Neural cell (in vitro differentiated cells): ENCODE measurements at regions not wholly inside any gene's neighbourhood (a gene's known extent, or its start where the extent isn't known, plus 50 kb on each side); places are given as distances from the start of the nearest gene placed in this dataset.

Experiments
- H2AFZ ChIP-seq: fragments of 200-600, 300-800 bp; sonication (generic), shearing (Covaris generic); 2 replicates; pipeline ENCODE4 v1.6.0; 2014; ENCODE audit warnings: low read depth, mild to moderate bottlenecking, antibody characterized with exemption, low read length, moderate library complexity
- H3F3A ChIP-seq: fragments of 200-600 bp; shearing (Covaris generic); 2 replicates; pipeline ENCODE4 v1.6.1; 2016; ENCODE audit warnings: mild to moderate bottlenecking, moderate library complexity, mixed read lengths, antibody characterized with exemption, low read length; ENCODE audit not compliant: insufficient read depth, poor library complexity, severe bottlenecking
- H3K27ac ChIP-seq: fragments of 200-600, 300-800 bp; sonication (generic), shearing (Covaris generic); 2 replicates; pipeline ENCODE4 v1.5.1; 2014; ENCODE audit warnings: mild to moderate bottlenecking, low read length, moderate library complexity
- H3K27me3 ChIP-seq: fragments of 300-800, 200-600 bp; sonication (generic), shearing (Covaris generic); 2 replicates; pipeline ENCODE4 v1.6.0; 2014; ENCODE audit warnings: mild to moderate bottlenecking, low read depth, low read length, moderate library complexity; ENCODE audit not compliant: insufficient read depth
- H3K36me3 ChIP-seq: fragments of 300-800, 200-600 bp; sonication (generic), shearing (Covaris generic); 2 replicates; pipeline ENCODE4 v1.5.1; 2014; ENCODE audit warnings: mild to moderate bottlenecking, antibody characterized with exemption, low read length, moderate library complexity; ENCODE audit not compliant: insufficient read depth
- H3K4me2 ChIP-seq: fragments of 300-800, 200-600 bp; sonication (generic), shearing (Covaris generic); 2 replicates; pipeline ENCODE4 v1.6.0; 2014; ENCODE audit warnings: mild to moderate bottlenecking, low read length
- H3K4me3 ChIP-seq: fragments of 300-800, 200-600 bp; sonication (generic), shearing (Covaris generic); 2 replicates; pipeline ENCODE4 v1.5.1; 2014; ENCODE audit warnings: mild to moderate bottlenecking, low read length, moderate library complexity
- H3K79me2 ChIP-seq: fragments of 200-600 bp; shearing (Covaris generic); replicated peaks from 2 replicates; pipeline ENCODE4 v1.6.0; 2014; ENCODE audit warnings: mild to moderate bottlenecking, low read length, moderate library complexity; ENCODE audit not compliant: insufficient read depth
- H3K9ac ChIP-seq: fragments of 300-800, 200-600 bp; sonication (generic), shearing (Covaris generic); 2 replicates; pipeline ENCODE4 v1.6.1; 2016; ENCODE audit warnings: mild to moderate bottlenecking, low read length, mixed read lengths
- H3K9me2 ChIP-seq: fragments of 200-600 bp; shearing (Covaris generic); 2 replicates; pipeline ENCODE4 v1.6.1; 2016; ENCODE audit warnings: mild to moderate bottlenecking, low read length, mixed read lengths; ENCODE audit not compliant: insufficient read depth
- H3K9me3 ChIP-seq: fragments of 200-600, 300-800 bp; sonication (generic), shearing (Covaris generic); 2 replicates; pipeline ENCODE4 v1.6.1; 2016; ENCODE audit warnings: mild to moderate bottlenecking, mixed run types, low read length, moderate library complexity, mixed read lengths
- H4K20me1 ChIP-seq: fragments of 200-600 bp; shearing (Covaris generic); 2 replicates; pipeline ENCODE4 v1.6.1; 2016; ENCODE audit warnings: mild to moderate bottlenecking, mixed run types; ENCODE audit not compliant: insufficient read depth
- EP300 ChIP-seq: fragments of 450-650 bp; conservative IDR thresholded peaks from 2 replicates; pipeline ENCODE4 v1.6.1; 2014; ENCODE audit warnings: antibody characterized with exemption, mild to moderate bottlenecking, moderate library complexity; ENCODE audit not compliant: poor library complexity, severe bottlenecking
- EZH2 ChIP-seq: fragments of 200-600, 300-800 bp; shearing (Covaris generic), sonication (generic); IDR thresholded peaks from 2 replicates; pipeline ENCODE4 v1.6.1; 2014; ENCODE audit warnings: antibody characterized with exemption, low read length, borderline replicate concordance, mild to moderate bottlenecking; ENCODE audit not compliant: insufficient read depth, poor library complexity, severe bottlenecking
- MXI1 ChIP-seq: fragments of 450-650 bp; conservative IDR thresholded peaks from 2 replicates; pipeline ENCODE4 v1.6.1; 2014; ENCODE audit warnings: antibody characterized with exemption, mild to moderate bottlenecking; ENCODE audit not compliant: poor library complexity, severe bottlenecking
- POLR2AphosphoS5 ChIP-seq: IDR thresholded peaks from 2 replicates; pipeline ENCODE4 v1.6.1; 2012
- RAD21 ChIP-seq: fragments of 450-650 bp; conservative IDR thresholded peaks from 2 replicates; pipeline ENCODE4 v1.6.1; 2014; ENCODE audit warnings: antibody characterized with exemption, mild to moderate bottlenecking, moderate library complexity
- SMC3 ChIP-seq: fragments of 450-650 bp; conservative IDR thresholded peaks from 2 replicates; pipeline ENCODE4 v1.6.1; 2014; ENCODE audit warnings: antibody characterized with exemption, mild to moderate bottlenecking, moderate library complexity; ENCODE audit not compliant: poor library complexity
- TAF1 ChIP-seq: IDR thresholded peaks from 2 replicates; pipeline ENCODE4 v1.6.1; 2012; ENCODE audit warnings: low read depth
- TF ChIP-seq, protein P1 (sequence below): fragments of 450-650 bp; IDR thresholded peaks from 2 replicates; pipeline ENCODE4 v1.5.1; 2014; ENCODE audit warnings: antibody characterized with exemption, mild to moderate bottlenecking, moderate library complexity; ENCODE audit not compliant: poor library complexity, severe bottlenecking
- TF ChIP-seq, protein P2 (sequence below): IDR thresholded peaks from 2 replicates; pipeline ENCODE4 v1.6.1; 2012; ENCODE audit warnings: borderline replicate concordance

DNA sequence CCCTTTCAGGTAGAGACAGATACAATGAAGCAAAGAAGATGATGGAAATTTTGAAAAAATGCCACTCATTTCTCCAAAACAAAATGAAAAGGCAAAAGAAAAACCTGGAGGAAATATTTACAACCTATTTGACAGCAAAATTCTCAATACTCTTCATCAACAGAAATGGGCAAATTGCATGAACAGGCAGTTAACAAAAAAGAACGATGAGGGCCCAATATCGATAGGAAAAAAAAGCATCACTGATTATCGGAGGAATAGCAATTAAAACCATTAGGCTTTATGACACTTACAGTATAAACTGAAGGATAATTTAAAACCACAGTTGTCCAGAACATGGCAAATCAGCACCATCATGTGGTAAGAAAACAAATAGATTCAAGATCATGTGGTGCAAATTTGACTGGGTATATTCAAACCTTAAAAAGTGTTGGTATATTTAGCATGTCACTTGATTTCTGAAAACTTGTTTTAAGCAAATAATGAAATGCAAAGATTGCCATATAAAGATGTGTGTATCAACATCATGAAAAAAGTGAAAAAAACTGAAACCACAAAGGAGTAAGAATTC, 222.9 kb downstream of the BRD1 start:
- TF ChIP-seq POLR2AphosphoS5 (no peak), EZH2 (no peak), TAF1 (no peak), SMC3 (peak; percentile 21), RAD21 (peak; percentile 28), MXI1 (no peak), EP300 (no peak)
- TF ChIP-seq, protein P1, sequence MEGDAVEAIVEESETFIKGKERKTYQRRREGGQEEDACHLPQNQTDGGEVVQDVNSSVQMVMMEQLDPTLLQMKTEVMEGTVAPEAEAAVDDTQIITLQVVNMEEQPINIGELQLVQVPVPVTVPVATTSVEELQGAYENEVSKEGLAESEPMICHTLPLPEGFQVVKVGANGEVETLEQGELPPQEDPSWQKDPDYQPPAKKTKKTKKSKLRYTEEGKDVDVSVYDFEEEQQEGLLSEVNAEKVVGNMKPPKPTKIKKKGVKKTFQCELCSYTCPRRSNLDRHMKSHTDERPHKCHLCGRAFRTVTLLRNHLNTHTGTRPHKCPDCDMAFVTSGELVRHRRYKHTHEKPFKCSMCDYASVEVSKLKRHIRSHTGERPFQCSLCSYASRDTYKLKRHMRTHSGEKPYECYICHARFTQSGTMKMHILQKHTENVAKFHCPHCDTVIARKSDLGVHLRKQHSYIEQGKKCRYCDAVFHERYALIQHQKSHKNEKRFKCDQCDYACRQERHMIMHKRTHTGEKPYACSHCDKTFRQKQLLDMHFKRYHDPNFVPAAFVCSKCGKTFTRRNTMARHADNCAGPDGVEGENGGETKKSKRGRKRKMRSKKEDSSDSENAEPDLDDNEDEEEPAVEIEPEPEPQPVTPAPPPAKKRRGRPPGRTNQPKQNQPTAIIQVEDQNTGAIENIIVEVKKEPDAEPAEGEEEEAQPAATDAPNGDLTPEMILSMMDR: peak; percentile 37
- TF ChIP-seq, protein P2, sequence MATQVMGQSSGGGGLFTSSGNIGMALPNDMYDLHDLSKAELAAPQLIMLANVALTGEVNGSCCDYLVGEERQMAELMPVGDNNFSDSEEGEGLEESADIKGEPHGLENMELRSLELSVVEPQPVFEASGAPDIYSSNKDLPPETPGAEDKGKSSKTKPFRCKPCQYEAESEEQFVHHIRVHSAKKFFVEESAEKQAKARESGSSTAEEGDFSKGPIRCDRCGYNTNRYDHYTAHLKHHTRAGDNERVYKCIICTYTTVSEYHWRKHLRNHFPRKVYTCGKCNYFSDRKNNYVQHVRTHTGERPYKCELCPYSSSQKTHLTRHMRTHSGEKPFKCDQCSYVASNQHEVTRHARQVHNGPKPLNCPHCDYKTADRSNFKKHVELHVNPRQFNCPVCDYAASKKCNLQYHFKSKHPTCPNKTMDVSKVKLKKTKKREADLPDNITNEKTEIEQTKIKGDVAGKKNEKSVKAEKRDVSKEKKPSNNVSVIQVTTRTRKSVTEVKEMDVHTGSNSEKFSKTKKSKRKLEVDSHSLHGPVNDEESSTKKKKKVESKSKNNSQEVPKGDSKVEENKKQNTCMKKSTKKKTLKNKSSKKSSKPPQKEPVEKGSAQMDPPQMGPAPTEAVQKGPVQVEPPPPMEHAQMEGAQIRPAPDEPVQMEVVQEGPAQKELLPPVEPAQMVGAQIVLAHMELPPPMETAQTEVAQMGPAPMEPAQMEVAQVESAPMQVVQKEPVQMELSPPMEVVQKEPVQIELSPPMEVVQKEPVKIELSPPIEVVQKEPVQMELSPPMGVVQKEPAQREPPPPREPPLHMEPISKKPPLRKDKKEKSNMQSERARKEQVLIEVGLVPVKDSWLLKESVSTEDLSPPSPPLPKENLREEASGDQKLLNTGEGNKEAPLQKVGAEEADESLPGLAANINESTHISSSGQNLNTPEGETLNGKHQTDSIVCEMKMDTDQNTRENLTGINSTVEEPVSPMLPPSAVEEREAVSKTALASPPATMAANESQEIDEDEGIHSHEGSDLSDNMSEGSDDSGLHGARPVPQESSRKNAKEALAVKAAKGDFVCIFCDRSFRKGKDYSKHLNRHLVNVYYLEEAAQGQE: no peak
- no peak overlapping the region for H3K9ac ChIP-seq
- no peak overlapping the region for H3K4me3 ChIP-seq
- H3K27me3 ChIP-seq: no peaks in the 10 kb centered on the region
- no peak overlapping the region for H2AFZ ChIP-seq
- no peaks in the 10 kb centered on the region for H3K36me3 ChIP-seq
- H3K9me3 ChIP-seq: peaks cover 4% of the 10 kb centered on the region
- no peak overlapping the region for H3K27ac ChIP-seq
- no peak overlapping the region for H3K4me2 ChIP-seq
- no peaks in the 10 kb centered on the region for H3F3A ChIP-seq
- no peaks in the 10 kb centered on the region for H4K20me1 ChIP-seq
- no peaks in the 10 kb centered on the region for H3K9me2 ChIP-seq
- no peaks in the 10 kb centered on the region for H3K79me2 ChIP-seq

DNA sequence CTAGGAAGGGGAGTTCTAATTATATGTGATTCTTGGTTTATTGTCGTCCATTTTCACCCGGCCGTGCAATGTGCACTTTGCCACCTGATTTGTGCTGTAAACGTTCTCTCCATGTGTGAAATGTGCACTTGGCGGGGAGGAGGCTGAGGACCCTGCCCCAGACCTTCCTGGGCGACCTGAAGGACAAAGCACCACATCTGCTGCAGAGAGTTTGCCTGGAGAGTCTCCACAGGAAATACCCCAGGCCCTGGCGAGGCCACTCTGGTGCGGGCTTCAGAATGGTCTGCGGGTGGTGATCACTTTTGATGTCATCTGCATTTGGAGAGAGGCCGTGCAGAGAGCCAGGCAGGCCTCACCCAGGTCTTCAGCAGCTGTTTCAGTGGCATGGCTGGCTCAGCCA, 224.7 kb downstream of the BRD1 start:
- Histone ChIP-seq H3K4me2 (no peak overlapping the region), H2AFZ (no peak overlapping the region), H3K27ac (no peak overlapping the region), H3K9me2 (no peaks in the 10 kb centered on the region), H3K4me3 (no peak overlapping the region), H4K20me1 (no peaks in the 10 kb centered on the region), H3K79me2 (no peaks in the 10 kb centered on the region), H3F3A (no peaks in the 10 kb centered on the region), H3K9ac (no peak overlapping the region), H3K9me3 (peaks cover 4% of the 10 kb centered on the region), H3K27me3 (no peaks in the 10 kb centered on the region), H3K36me3 (no peaks in the 10 kb centered on the region)
- TF ChIP-seq, protein P1: no peak
- TF ChIP-seq TAF1 (no peak), POLR2AphosphoS5 (no peak), SMC3 (no peak), EZH2 (no peak), EP300 (no peak), MXI1 (no peak), RAD21 (no peak)
- TF ChIP-seq, protein P2: no peak
